Embryonic facial prominence (tissue), 1 donor: ENCODE measurements at regions not wholly inside any gene's neighbourhood (a gene's known extent, or its start where the extent isn't known, plus 50 kb on each side); places are given as distances from the start of the nearest gene placed in this dataset.
"Not testable (repeated sequence)": the region's sequence is repeated elsewhere in the genome, so short reads cannot be mapped to it uniquely, and the experiment has no call there.

Experiments
- DNase-seq: peaks from one replicate; pipeline ENCODE4 v3.0.0-alpha.2; 2016; ENCODE audit errors: extremely low spot score

DNA sequence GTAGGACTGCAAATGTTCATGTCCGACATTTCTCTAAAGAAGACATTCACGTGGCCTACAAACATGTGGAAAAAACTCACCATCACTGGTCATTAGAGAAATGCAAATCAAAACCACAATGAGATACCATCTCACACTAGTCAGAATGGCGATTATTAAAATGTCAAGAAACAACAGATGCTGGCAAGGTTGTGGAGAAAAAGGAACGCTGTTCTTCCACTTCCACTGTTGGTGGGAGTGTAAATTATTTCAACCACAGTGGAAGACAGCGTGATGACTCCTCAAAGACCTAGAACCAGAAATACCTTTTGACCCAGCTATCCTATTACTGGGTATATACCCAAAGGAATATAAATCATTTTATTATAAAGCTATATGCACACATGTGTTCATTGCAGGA, 253.9 kb upstream of the UBASH3B start:
- DNase-seq = not testable (repeated sequence)

DNA sequence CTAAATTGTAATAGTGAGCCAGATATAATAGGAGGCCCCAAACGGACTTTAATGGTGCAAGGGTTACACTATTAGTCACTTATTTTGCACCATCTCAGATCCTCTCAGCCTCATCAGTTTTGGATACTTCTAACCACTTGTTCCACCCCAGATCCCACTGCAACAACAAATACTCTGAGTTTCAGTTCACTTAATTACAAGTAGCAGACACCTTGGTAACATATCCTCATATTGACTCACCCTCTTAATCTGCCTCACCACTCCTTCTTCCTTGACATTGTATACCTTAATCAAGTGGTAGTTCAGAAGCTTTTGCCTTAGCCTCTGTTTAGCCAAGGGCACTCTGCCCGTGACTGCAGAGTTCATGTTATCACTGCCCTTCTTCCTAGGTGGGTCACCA, 256.1 kb upstream of the UBASH3B start:
- no peak for DNase-seq

DNA sequence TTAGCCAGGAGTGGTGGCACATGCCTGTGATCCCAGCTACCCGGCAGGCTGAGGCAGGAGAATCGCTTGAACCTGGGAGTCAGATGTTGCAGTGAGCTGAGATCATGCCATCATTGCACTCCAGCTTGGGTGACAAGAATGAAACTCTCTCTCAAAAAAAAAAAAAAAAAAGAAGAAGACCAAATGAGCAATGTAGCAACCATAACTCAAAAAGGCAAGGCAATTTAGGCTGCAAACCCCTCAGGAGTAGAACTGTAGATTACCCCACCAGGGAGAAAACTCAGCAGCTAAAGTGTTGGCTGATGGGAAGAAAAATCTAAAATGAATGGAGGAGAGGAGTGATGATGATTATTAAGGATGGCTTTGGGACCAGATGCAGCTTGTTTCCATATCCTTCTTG, 256.7 kb upstream of the UBASH3B start:
- no peak for DNase-seq

DNA sequence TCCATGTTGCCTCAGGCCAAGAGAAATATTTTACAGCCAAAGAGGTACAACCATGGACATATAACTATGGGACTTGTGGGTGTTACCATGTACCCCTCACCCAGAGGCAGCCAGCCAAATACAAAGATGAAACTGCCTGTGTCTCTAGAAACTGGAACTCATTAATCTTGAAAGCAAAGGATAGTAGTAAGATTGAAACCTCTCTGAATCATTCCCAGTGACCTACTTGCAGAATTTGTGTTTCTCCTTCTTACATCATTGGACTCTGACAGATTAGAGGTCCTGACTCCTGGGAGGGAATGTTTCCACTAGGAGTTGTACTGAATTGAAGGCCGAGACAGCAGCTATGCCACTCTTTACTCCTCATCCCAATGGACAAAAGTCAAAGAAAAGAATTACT, 257.4 kb upstream of the UBASH3B start:
- DNase-seq = no peak

GRCh38 chr11:122395282-122395681, 260.2 kb upstream of the UBASH3B start:
- DNase-seq = no peak

- no peak for DNase-seq
Measured at GRCh38 chr11:122394313-122394712, 261.2 kb upstream of the UBASH3B start.

DNA sequence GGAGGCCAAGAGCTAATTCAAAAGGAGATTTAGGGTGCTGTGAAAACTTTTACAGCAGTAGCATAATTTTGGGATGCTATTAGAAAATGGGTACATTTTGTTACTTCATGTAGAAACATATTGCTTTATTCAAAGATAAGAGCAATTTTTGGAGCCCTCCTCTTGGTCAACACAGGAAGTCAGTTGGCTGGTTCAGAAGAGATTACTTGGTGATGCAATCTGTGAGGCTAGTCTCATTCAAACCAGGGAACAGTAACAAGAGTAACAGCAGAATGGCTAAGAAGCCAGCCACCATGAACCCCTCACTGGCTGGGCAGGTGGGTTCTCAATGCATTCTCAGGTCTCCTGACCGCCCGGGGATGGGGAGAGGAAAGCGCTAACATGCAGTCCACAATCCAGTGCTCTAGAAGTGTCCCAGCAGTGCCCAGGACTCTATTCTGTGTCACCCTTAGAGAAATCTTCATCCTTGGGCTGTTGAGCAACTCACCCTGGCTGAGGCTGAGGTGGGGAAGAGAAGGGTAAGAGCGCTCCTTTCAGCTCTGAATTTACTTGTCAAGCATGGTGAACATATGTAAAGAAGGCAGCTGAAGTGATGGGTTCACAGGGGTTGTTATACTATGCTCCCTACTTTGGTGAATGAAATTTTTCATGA, 262.2 kb upstream of the UBASH3B start:
- no peak for DNase-seq

DNA sequence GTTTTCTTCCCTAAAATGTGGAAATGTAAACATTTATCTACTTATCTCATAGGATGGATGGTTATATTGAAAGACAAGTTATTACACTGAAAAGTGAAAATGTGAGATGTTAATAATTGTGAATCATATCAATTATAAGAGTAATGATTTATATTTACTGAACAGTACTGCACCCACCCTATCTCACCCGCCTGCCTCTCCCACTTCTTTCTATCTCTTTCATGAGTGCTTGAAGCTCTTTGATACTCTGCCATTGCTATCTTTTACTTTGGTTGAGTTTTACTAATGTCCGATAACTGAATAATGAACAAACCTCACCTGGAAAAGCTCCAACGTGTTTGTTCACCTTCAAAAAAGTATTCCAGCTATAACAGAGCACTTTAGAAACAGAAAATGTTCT, 263.0 kb upstream of the UBASH3B start:
- no peak for DNase-seq

- no peak for DNase-seq
Measured at GRCh38 chr11:122391049-122391448, 264.5 kb upstream of the UBASH3B start.

DNA sequence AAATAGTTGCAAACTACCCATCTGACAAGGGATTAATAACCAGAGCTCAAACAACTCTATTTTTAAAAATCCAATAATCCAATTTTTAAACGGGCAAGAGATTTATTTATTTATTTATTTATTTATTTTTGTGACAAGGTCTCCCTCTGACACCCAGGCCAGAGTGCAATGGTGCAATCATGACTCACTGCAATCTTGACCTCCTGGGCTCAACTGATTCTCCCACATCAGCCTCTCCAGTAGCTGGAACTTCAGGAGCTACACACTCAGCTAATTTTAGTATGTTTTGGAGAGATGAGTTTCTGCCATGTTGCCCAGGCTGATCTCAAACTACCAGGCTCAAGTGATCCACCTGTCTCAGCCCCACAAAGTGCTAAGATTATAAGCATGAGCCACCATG, 267.2 kb upstream of the BLID start:
- DNase-seq = no peak

DNA sequence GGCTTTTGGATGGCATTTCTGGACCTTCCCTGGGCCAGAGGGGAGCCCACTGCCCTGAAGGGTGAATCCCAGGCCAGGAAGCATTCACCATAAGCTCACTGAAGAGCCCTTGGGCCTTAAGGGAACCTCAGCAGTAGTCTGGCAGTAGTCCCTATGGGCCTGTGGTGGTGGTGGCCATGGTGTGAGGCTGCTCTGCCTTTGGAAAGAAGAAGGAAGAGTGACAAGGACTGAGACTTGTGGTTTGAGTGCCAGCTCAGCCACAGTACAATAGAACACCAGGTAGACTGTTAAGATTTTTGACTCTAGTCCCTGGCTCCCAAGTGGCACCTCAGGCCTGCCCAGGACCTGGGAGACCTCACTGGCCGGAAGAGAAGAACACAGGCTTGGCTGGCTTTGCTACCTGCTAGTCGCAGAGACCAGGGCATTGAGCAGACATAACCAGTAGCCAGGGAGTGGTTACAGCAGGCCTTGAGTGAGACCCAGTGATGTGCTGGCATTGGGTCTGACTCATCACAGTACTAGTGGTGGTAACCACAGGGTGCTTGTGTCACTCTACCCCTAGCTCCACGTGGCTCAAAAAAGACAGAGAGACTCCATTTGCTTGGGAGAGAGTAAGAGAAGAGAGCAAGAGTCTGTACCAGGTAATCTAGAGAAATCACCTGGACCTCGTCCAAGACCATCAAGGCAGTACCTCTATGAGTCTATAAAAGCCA, 259.8 kb upstream of the BLID start:
- DNase-seq = no peak

- DNase-seq = no peak
Measured at GRCh38 chr11:122368796-122369195, 252.8 kb upstream of the BLID start.

DNA sequence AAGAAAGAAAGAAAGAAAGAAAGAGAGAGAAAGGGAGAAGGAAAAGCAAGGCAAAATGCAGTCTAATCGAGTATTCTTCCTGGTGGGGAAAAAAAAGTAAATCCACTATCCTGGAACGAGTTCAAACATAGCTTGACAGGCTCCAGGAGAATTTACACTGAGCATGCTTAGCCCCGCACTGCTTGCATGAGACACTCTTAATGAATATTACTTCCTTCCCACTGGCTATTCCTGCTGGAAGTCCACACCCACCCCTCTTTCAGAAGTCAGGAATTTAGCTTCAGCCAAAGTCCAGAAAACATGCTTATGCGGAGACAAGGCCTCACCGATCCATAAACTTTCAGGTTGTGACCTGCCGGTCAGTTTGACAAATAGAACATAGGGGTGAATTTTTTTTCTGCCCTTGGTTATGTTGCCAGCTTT, 251.8 kb upstream of the BLID start:
- DNase-seq = peak; percentile 75

GRCh38 chr11:122365610-122366360, 249.8 kb upstream of the BLID start:
- peak; percentile 22 for DNase-seq

- no peak for DNase-seq
Measured at GRCh38 chr11:122363296-122363695, 247.3 kb upstream of the BLID start.

- DNase-seq = no peak
Measured at GRCh38 chr11:122362381-122362780, 246.4 kb upstream of the BLID start.

DNA sequence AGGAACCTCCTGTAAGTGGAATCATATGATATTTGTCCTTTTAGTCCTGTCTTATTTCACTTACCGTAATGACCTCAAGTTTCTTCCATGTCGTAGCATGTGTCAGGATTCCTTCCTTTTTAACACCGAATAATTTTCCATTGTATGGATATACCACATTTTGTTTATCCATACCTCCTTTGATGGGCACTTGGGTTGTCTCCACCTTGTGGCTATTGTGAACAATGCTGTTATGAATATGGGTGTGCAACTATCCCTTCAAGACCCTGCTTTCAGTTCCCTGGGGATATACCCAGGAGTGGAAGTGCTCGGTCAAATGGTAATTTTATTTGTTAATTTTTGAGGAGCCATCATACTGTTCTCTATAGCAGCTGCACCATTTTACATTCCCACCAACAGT, 244.9 kb upstream of the BLID start:
- DNase-seq = no peak

DNA sequence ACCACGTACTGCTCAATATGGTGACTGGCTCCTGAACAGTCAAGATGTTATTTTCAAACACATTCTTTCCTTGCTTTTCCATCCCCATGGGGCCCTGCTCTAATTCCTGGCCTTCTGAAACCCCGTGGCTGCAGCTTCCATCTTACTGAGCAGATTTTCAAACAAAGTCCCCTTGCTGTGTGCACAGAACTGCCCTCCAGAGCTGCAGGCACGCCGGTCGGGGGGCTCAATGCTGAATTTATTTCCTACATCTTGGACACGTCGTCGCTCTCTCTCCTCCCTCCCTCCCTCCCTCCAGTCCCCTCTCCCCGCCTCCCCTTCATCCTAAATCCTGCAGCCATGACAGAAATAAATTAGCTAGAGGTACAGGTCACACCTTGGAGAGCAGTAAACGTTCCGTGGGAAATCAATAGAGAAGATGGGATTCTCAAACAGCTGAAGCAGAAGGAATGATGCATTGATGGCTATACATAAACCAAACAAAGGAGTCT, 243.1 kb upstream of the BLID start:
- no peak for DNase-seq

DNA sequence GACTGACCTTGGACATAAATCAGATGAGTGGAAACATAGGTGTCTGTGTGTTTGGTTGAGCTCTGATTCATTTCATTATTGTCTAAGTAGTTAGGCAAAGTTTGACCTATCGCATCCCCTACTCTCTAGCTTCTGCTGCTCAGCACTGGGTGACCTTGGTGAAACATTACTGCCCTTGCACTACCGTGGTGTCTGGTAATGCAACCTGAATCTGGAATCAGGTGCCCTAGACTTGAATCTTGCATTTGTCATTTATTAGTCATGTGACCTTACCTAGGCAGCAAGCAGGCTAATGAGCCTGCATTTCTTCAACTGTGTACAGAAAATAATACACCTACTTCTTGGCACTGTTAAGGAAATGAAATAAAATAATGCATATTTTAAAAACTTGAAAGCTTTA, 242.3 kb upstream of the BLID start:
- no peak for DNase-seq

DNA sequence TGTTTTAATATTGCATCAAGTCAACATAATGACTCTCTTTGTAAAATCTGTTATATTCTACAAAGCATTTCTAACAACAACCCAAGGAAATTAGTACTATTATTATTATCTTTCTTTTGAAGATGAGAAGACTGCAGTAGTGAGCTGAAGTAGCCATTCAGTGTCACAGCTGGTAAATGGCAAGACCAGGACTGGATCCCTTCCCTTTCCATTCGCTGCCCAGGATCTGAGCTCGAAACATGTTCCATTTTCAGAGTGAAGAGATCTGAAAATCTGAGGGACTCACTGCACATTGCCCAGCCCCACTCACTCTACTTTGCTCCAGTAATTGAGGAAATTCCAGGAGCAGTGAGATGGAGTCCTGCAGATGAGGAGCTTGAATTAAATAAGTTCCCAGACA, 240.0 kb upstream of the BLID start:
- DNase-seq = no peak

DNA sequence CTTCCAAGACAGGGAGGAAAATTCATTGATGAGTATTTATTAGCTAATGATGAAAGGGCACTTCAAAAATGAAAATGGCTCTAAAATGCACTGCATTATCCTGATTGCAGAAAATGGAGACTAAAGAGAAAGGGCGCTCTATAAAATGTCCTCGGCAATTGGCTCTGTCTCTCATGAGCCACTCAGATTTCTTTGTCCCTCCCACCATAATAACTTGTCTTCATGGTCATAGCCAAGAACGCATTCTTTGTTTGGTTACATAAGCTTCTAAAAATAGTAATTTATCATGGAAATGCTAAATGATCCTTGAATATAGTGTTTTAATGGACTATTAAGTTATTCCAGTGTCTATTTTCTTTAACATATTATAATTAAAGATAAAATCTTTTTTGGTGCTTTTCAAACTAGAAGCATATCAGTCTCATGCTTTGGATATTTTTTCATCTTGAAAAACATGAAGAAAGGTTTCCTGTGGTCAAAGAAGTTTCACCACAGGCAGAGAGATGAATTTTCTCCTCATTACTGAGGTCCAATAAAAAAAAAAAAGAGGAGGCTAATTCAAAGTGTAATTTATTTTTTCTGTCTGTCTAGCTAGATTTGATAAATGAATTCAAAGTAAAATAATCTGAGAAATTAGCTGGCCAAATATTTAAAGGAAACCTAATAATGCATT, 238.1 kb upstream of the BLID start:
- peak; percentile 56 for DNase-seq

GRCh38 chr11:122353561-122353960, 237.5 kb upstream of the BLID start:
- DNase-seq = no peak
